ENCODE measurements at regions not wholly inside any gene's neighbourhood (a gene's known extent, or its start where the extent isn't known, plus 50 kb on each side); places are given as distances from the start of the nearest gene placed in this dataset.

DNA sequence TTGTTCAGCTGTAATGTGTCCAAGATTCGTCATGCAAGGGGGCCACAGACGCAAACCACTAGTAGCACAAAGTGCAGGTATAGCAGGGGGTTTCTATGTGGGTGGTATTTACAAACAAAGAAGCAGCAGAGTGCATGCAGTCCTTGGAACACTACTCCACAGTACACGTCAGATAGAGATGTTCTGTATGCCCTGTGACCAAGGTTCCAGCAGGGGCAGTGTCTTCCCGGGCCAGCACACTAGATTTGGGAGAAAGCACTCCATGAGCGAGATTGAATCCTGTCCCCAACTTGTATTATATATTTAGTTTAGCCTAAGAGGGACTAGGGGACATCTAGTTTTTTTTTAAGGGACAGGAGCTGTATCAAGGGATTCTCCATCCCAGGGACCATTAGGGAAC lies 54.4 kb upstream of the ESX1 start:
- DNase-seq (ENCODE audit: low spot score) = no peak
- H3K27me3 Mint-ChIP-seq (ENCODE audit: low read depth) = peaks cover 5% of the 10 kb centered on the region
- TF ChIP-seq, protein P1, sequence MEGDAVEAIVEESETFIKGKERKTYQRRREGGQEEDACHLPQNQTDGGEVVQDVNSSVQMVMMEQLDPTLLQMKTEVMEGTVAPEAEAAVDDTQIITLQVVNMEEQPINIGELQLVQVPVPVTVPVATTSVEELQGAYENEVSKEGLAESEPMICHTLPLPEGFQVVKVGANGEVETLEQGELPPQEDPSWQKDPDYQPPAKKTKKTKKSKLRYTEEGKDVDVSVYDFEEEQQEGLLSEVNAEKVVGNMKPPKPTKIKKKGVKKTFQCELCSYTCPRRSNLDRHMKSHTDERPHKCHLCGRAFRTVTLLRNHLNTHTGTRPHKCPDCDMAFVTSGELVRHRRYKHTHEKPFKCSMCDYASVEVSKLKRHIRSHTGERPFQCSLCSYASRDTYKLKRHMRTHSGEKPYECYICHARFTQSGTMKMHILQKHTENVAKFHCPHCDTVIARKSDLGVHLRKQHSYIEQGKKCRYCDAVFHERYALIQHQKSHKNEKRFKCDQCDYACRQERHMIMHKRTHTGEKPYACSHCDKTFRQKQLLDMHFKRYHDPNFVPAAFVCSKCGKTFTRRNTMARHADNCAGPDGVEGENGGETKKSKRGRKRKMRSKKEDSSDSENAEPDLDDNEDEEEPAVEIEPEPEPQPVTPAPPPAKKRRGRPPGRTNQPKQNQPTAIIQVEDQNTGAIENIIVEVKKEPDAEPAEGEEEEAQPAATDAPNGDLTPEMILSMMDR (IDR thresholded peaks at IDR 0.05) = no peak
- H3K36me3 Mint-ChIP-seq (ENCODE audit: low read depth) = no peaks in the 10 kb centered on the region
- H3K4me1 Mint-ChIP-seq (ENCODE audit: low read depth) = peaks cover 4% of the 10 kb centered on the region
- H3K9me3 Mint-ChIP-seq (ENCODE audit: low read depth) = peaks cover 3% of the 10 kb centered on the region
- no peak overlapping the region for H3K27ac Mint-ChIP-seq (ENCODE audit: unreplicated experiment)
- no peak overlapping the region for H3K4me3 Mint-ChIP-seq (ENCODE audit: unreplicated experiment)

DNA sequence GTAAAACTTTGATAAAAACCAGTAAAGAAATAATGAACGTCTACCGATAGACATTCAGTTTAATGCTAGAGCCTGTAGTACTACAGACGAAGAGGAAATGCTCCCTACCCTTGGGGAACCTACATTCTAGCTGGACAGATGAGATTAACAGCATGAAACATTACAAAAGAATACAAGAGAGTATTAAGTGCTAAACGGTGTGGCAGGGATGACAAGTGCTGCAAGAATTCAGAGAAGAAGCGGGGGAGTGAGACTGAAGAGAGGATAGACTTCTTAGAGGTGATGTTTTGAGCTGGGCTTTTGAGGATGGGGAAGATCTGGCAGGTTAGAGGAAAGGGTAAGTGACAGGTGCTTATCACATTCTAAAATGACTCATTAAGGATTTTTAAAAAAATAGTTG lies 52.6 kb upstream of the ESX1 start:
- Mint-ChIP-seq H3K27ac (ENCODE audit: unreplicated experiment) (no peak overlapping the region), H3K36me3 (ENCODE audit: low read depth) (no peaks in the 10 kb centered on the region), H3K27me3 (ENCODE audit: low read depth) (peaks cover 5% of the 10 kb centered on the region), H3K4me3 (ENCODE audit: unreplicated experiment) (no peak overlapping the region), H3K4me1 (ENCODE audit: low read depth) (peaks cover 4% of the 10 kb centered on the region), H3K9me3 (ENCODE audit: low read depth) (peaks cover 3% of the 10 kb centered on the region)
- no peak for DNase-seq (ENCODE audit: low spot score)
- TF ChIP-seq, protein P1 (IDR thresholded peaks at IDR 0.05) = no peak

DNA sequence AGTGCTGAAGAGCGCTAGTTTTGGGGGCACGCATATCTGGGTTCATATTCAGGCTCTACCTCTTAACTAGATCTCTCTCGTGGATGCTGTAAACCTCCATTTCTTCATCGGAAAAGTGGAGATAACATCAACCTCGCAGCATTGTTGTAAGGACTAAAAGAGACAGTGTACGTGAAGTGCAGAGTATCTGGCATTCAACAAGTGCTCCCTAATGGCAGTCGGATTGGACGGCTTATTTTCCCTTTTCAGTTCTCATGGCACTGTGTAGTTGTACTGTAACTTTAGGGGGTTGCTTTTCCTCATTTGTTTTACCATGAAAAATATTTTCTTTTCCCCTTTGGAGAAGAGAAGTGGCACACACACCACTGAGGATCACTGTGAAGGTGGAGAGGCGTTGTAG lies 51.4 kb upstream of the ESX1 start:
- H3K4me3 Mint-ChIP-seq (ENCODE audit: unreplicated experiment) = no peak overlapping the region
- H3K27ac Mint-ChIP-seq (ENCODE audit: unreplicated experiment) = no peak overlapping the region
- H3K9me3 Mint-ChIP-seq (ENCODE audit: low read depth) = peaks cover 3% of the 10 kb centered on the region
- H3K4me1 Mint-ChIP-seq (ENCODE audit: low read depth) = peaks cover 4% of the 10 kb centered on the region
- H3K36me3 Mint-ChIP-seq (ENCODE audit: low read depth) = no peaks in the 10 kb centered on the region
- H3K27me3 Mint-ChIP-seq (ENCODE audit: low read depth) = peaks cover 5% of the 10 kb centered on the region
- TF ChIP-seq, protein P1 (IDR thresholded peaks at IDR 0.05) = no peak
- DNase-seq (ENCODE audit: low spot score) = no peak

Measured in chondrocyte (in vitro differentiated cells).